Psoas muscle (tissue), 7 donors: ENCODE measurements at regions not wholly inside any gene's neighbourhood (a gene's known extent, or its start where the extent isn't known, plus 50 kb on each side); places are given as distances from the start of the nearest gene placed in this dataset.

ENCODE experiments used
- ATAC-seq, 4 donors: fragments of 200-7000 bp; cut with Tn5 transposase; one replicate each; pipeline ENCODE4 v1.9.1; 2020; ENCODE audit warnings: moderate library complexity in 3 of 4, mild to moderate bottlenecking in 2 of 4
- DNase-seq, 2 donors: peaks; one replicate each; pipeline ENCODE4 v3.0.0-alpha.2; 2020
- H3K27ac ChIP-seq: fragments of 200-600 bp; one replicate; pipeline ENCODE4 v1.8.0; 2022
- H3K27me3 ChIP-seq, 3 donors: fragments of 200-600 bp in 1 of 3; one replicate each; pipeline versions ENCODE4 v1.6.1 to v1.8.0; 2013 to 2022; ENCODE audit warnings: low read length in 2 of 3, mild to moderate bottlenecking in 2 of 3, moderate library complexity in 1 of 3; ENCODE audit not compliant: insufficient read depth in 3 of 3
- H3K36me3 ChIP-seq, 2 donors: fragments of 200-600 bp in 1 of 2; one replicate each; pipeline versions ENCODE4 v1.6.1 to v1.8.0; 2013 to 2022; ENCODE audit warnings: low read depth in 1 of 2, mild to moderate bottlenecking in 1 of 2, moderate library complexity in 1 of 2; ENCODE audit not compliant: insufficient read depth in 1 of 2
- H3K4me1 ChIP-seq: fragments of 200-600 bp; one replicate; pipeline ENCODE4 v1.8.0; 2022
- H3K4me3 ChIP-seq: fragments of 200-600 bp; one replicate; pipeline ENCODE4 v1.8.0; 2022; ENCODE audit warnings: mild to moderate bottlenecking
- H3K9me3 ChIP-seq: fragments of 200-600 bp; one replicate; pipeline ENCODE4 v1.8.0; 2022
- CTCF ChIP-seq: fragments of 200-600 bp; IDR thresholded peaks from one replicate; pipeline ENCODE4 v1.8.0; 2022; ENCODE audit warnings: antibody characterized with exemption
- WGBS, 3 donors: extraction: QIAGEN DNeasy Blood & Tissue Kit; methylation state at CpG; one replicate each; pipeline versions ENCODE4 v1.1.6 to v1.1.7; 2013; 5-methylcytosine and 5-hydroxymethylcytosine counted together
- intact Hi-C, 2 donors: fragments of 100-400 bp; cut with DNase I; formaldehyde crosslinking; loops; one replicate each; pipeline versions ENCODE4 v1.11.0 to v1.14.2; 2022
- donor health status: healthy with polysubstance abuse.
- donor health status: DM: no; HTN: no; CAD: no; lungs with moderate emphysema.
- donor health status: Bipolar disorder and iron deficiency.
- donor health status: healthy.
- donor health status: DM: yes; HTN: yes; CAD: no.
- donor health status: DM: no; HTN: no; CAD: no.
- donor health status: DM: yes; HTN: yes; CAD: no.

DNA sequence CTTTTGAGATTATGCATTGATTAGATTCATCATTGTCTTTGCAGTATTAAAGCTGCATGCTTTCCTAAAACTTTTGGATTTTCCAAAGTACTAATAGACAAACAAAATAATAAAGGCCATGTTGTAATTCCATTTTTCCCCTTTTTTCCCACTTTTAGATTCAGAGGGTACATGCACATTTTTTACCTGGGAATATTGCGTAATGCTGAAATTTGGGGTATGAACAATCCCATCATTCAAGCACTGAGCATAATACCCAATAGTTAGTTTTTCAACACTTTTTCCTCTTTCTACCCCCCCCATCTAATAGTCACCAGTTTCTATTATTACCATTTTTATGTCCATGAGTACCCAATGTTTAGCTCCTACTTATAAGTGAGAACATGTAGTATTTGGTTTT, 1863.6 kb downstream of the STIM2 start:
- ATAC-seq (no peak), DNase-seq (no peak)
- no peak for TF ChIP-seq CTCF
- H3K4me3 ChIP-seq, result no peak overlapping the region
- 96 to 100% (median 100%) methylated on average over 1 of the region's 1 CpG for WGBS, 3 donors
- intact Hi-C loops, result no loop called here
- peaks cover 3% of the 10 kb centered on the region for H3K9me3 ChIP-seq
- no peaks in the 10 kb centered on the region for H3K36me3 ChIP-seq
- no peaks in the 10 kb centered on the region for H3K4me1 ChIP-seq
- no peak overlapping the region for H3K27ac ChIP-seq
- no peaks in the 10 kb centered on the region for H3K27me3 ChIP-seq

DNA sequence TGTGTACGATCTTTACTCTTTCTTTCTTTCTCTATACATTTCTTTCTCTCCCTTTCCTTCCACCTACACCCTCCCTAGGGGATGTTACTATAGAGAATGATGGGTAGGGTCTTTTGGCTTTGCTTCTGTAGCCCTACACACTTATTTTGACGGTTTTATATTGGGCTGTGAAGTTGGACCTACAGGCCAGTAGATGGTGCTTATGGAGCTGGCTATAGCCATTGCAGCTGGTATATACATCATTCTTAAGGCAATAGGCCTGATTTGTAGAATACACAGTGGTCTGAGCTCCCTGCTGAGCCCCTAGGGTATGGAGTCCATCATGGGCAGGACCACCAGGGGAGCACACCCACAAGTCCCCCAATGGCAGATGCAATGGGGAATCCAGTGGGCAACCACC, 1869.7 kb downstream of the STIM2 start:
- no peak overlapping the region for H3K27ac ChIP-seq
- DNase-seq (no peak), ATAC-seq (no peak)
- H3K36me3 ChIP-seq, result no peaks in the 10 kb centered on the region
- no peaks in the 10 kb centered on the region for H3K4me1 ChIP-seq
- TF ChIP-seq CTCF, result no peak
- H3K27me3 ChIP-seq, result no peaks in the 10 kb centered on the region
- H3K4me3 ChIP-seq, result no peak overlapping the region
- intact Hi-C loops, result no loop called here
- peaks cover 8% of the 10 kb centered on the region for H3K9me3 ChIP-seq
- WGBS, 3 donors, result 53 to 82% (median 63%) methylated on average over 2 of the region's 2 CpGs

DNA sequence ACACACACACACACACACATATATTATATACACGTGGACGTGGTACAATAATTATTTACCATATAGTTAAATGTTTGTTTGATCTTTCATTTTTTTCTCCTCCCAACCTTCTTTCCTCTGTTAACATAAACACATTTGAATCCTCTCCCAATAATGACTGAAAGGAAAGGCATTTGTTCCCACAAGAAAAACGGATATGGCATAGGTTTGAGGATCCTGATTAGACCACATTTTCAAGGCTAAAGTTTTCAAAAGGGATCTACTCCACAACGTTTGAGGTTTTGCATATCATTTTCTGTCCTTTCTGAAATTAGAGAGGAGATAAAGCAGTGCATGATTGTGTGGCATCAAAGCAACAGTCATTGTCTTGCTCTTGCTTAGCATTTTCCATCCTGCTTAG, 1883.4 kb downstream of the STIM2 start:
- H3K4me3 ChIP-seq, result no peak overlapping the region
- DNase-seq (no peak), ATAC-seq (no peak)
- no peaks in the 10 kb centered on the region for H3K4me1 ChIP-seq
- TF ChIP-seq CTCF, result no peak
- no peaks in the 10 kb centered on the region for H3K9me3 ChIP-seq
- no peaks in the 10 kb centered on the region for H3K36me3 ChIP-seq
- intact Hi-C loops, result no loop called here
- 66 to 73% (median 70%) methylated on average over 4 of the region's 4 CpGs for WGBS, 3 donors
- H3K27me3 ChIP-seq, result no peaks in the 10 kb centered on the region
- H3K27ac ChIP-seq, result no peak overlapping the region

GRCh38 chr4:28754376-28754775, 1893.7 kb downstream of the STIM2 start:
- Histone ChIP-seq H3K4me1 (no peaks in the 10 kb centered on the region), H3K9me3 (no peaks in the 10 kb centered on the region), H3K27me3 (no peaks in the 10 kb centered on the region), H3K4me3 (no peak overlapping the region), H3K36me3 (no peaks in the 10 kb centered on the region), H3K27ac (no peak overlapping the region)
- DNase-seq, result no peak
- no peak for ATAC-seq
- intact Hi-C loops, result no loop called here
- whole genome bisulfite sequencing, 3 donors, result 67 to 72% (median 67%) methylated on average over 3 of the region's 3 CpGs
- TF ChIP-seq CTCF, result no peak

DNA sequence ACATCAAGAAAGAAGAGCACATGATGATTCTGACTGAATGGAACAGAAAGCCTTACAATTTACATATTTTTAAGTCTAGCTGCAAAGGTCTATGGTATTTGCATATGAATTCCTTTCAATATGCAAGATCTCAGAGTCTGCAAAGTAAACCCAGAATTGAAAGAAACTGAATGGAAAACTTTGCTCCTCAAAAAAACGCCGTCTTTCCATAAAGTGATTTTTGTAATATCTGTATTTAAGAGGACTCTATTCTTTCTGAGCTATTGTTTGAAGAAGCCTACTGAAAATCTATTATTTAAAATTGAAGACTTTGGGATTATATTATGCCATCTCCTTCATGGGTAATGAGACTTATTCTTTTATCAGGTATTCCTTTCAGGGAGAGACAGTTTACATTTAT, 1894.4 kb downstream of the STIM2 start:
- Histone ChIP-seq H3K4me1 (no peaks in the 10 kb centered on the region), H3K4me3 (no peak overlapping the region), H3K36me3 (no peaks in the 10 kb centered on the region), H3K27me3 (no peaks in the 10 kb centered on the region), H3K27ac (no peak overlapping the region), H3K9me3 (no peaks in the 10 kb centered on the region)
- ATAC-seq, result no peak
- intact Hi-C loops, result no loop called here
- no peak for DNase-seq
- TF ChIP-seq CTCF, result no peak
- 70 to 73% (median 73%) methylated on average over 2 of the region's 2 CpGs for WGBS, 3 donors
